ENCODE measurements at regions not wholly inside any gene's neighbourhood (a gene's known extent, or its start where the extent isn't known, plus 50 kb on each side); places are given as distances from the start of the nearest gene placed in this dataset.

DNA sequence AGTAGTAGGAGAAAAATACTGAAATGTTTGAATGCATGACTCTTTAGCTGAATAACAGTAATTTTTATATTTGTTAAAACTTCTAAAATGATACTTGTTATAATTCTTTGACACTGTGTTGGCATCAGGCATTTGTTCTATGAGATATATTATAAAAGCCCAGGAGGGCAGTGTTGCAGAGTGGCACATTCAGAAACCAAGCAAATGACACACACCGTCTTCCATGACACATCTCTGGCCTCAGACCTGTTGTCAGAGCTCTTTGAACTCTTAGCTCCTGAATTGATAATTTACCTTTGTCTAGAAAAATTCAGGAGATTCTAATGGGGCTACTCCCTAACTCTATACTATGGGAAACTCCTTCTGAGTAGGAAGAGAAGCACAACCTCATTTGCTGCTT lies 62.4 kb upstream of the MDFIC start:
- Mint-ChIP-seq H3K4me3 (no peak overlapping the region), H3K27ac (no peak overlapping the region), H3K9me3 (no peaks in the 10 kb centered on the region), H3K36me3 (ENCODE audit: low read depth) (no peaks in the 10 kb centered on the region), H3K4me1 (peaks cover 4% of the 10 kb centered on the region), H3K27me3 (ENCODE audit: low read depth) (no peaks in the 10 kb centered on the region)
- no peak for TF ChIP-seq CTCF (IDR thresholded peaks at IDR 0.05; ENCODE audit: unreplicated experiment in 3 of 3)

GRCh38 chr7:114860206-114860605 lies 61.7 kb upstream of the MDFIC start:
- H3K4me3 Mint-ChIP-seq, result no peak overlapping the region
- no peaks in the 10 kb centered on the region for H3K27me3 Mint-ChIP-seq (ENCODE audit: low read depth)
- no peak for TF ChIP-seq CTCF (IDR thresholded peaks at IDR 0.05; ENCODE audit: unreplicated experiment in 3 of 3)

GRCh38 chr7:114862406-114862805 lies 59.5 kb upstream of the MDFIC start:
- TF ChIP-seq CTCF (IDR thresholded peaks at IDR 0.05; ENCODE audit: unreplicated experiment in 3 of 3), result no peak
- Mint-ChIP-seq H3K27ac (no peak overlapping the region), H3K27me3 (ENCODE audit: low read depth) (no peaks in the 10 kb centered on the region), H3K9me3 (no peaks in the 10 kb centered on the region), H3K36me3 (ENCODE audit: low read depth) (no peaks in the 10 kb centered on the region), H3K4me1 (no peaks in the 10 kb centered on the region), H3K4me3 (no peak overlapping the region)

More at GRCh38 chr7:114860206-114860605, 61.7 kb upstream of the MDFIC start:
- no peaks in the 10 kb centered on the region for H3K9me3 Mint-ChIP-seq
- H3K27ac Mint-ChIP-seq, result no peak overlapping the region
- H3K4me1 Mint-ChIP-seq, result peaks cover 4% of the 10 kb centered on the region
- H3K36me3 Mint-ChIP-seq (ENCODE audit: low read depth), result no peaks in the 10 kb centered on the region

DNA sequence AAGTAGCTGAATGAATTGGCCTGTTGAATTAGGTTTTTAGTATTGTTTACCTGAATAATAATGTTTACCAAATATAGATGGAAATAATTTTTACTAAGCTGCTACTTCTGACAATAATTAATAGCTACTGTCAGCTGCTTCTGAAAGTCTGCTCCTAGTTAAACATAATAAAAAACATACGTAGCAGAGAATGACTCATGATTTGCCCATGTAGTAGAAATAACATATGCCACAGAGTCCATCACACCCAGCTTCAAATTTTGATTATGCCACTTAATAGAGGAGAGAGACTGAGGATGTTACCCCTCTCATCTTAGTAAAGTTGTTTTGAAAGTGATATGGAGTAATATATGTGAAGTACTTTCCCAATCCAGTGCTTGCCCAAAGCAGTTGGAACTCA lies 57.6 kb upstream of the MDFIC start:
- H3K27me3 Mint-ChIP-seq (ENCODE audit: low read depth), result no peaks in the 10 kb centered on the region
- no peak overlapping the region for H3K27ac Mint-ChIP-seq
- TF ChIP-seq CTCF (IDR thresholded peaks at IDR 0.05; ENCODE audit: unreplicated experiment in 3 of 3), result no peak
- H3K36me3 Mint-ChIP-seq (ENCODE audit: low read depth), result no peaks in the 10 kb centered on the region
- no peak overlapping the region for H3K4me3 Mint-ChIP-seq
- H3K9me3 Mint-ChIP-seq, result no peaks in the 10 kb centered on the region
- no peaks in the 10 kb centered on the region for H3K4me1 Mint-ChIP-seq

DNA sequence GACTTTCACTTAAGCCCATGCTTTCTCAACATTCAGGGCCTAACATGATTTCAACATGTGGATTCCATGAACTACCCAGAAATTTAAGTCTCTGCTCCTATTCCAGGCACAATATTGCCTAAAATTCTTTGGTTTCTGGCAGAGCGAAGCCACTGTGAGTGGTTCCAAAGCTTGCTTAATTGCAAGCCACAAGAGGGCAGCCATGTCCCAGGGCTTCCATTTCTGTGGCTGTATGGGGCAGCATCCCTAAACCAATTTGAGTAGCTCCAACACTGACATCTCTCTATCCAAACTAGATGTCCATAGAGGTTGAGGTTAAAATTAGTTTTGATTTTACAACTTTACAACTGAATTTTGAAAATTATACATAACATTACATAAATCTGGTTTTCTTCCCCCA lies 56.3 kb upstream of the MDFIC start:
- H3K9me3 Mint-ChIP-seq, result no peaks in the 10 kb centered on the region
- peak; percentile 32 to 47 (median 37) for TF ChIP-seq CTCF (IDR thresholded peaks at IDR 0.05; ENCODE audit: unreplicated experiment in 3 of 3)
- no peaks in the 10 kb centered on the region for H3K36me3 Mint-ChIP-seq (ENCODE audit: low read depth)
- H3K4me3 Mint-ChIP-seq, result no peak overlapping the region
- no peak overlapping the region for H3K27ac Mint-ChIP-seq
- no peaks in the 10 kb centered on the region for H3K4me1 Mint-ChIP-seq
- no peaks in the 10 kb centered on the region for H3K27me3 Mint-ChIP-seq (ENCODE audit: low read depth)

Data from nephron (organoid).